Psoas muscle (tissue), 7 donors: ENCODE measurements at regions not wholly inside any gene's neighbourhood (a gene's known extent, or its start where the extent isn't known, plus 50 kb on each side); places are given as distances from the start of the nearest gene placed in this dataset.
"Not testable (repeated sequence)": the region's sequence is repeated elsewhere in the genome, so short reads cannot be mapped to it uniquely, and the experiment has no call there.

Experiments used
- ATAC-seq, 4 donors: fragments of 200-7000 bp; cut with Tn5 transposase; one replicate each; pipeline ENCODE4 v1.9.1; 2020; ENCODE audit warnings: moderate library complexity in 3 of 4, mild to moderate bottlenecking in 2 of 4
- DNase-seq, 2 donors: peaks; one replicate each; pipeline ENCODE4 v3.0.0-alpha.2; 2020
- H3K27ac ChIP-seq: fragments of 200-600 bp; one replicate; pipeline ENCODE4 v1.8.0; 2022
- H3K27me3 ChIP-seq, 3 donors: fragments of 200-600 bp in 1 of 3; one replicate each; pipeline versions ENCODE4 v1.6.1 to v1.8.0; 2013 to 2022; ENCODE audit warnings: low read length in 2 of 3, mild to moderate bottlenecking in 2 of 3, moderate library complexity in 1 of 3; ENCODE audit not compliant: insufficient read depth in 3 of 3
- H3K36me3 ChIP-seq, 2 donors: fragments of 200-600 bp in 1 of 2; one replicate each; pipeline versions ENCODE4 v1.6.1 to v1.8.0; 2013 to 2022; ENCODE audit warnings: low read depth in 1 of 2, mild to moderate bottlenecking in 1 of 2, moderate library complexity in 1 of 2; ENCODE audit not compliant: insufficient read depth in 1 of 2
- H3K4me1 ChIP-seq: fragments of 200-600 bp; one replicate; pipeline ENCODE4 v1.8.0; 2022
- H3K4me3 ChIP-seq: fragments of 200-600 bp; one replicate; pipeline ENCODE4 v1.8.0; 2022; ENCODE audit warnings: mild to moderate bottlenecking
- H3K9me3 ChIP-seq: fragments of 200-600 bp; one replicate; pipeline ENCODE4 v1.8.0; 2022
- WGBS, 3 donors: extraction: QIAGEN DNeasy Blood & Tissue Kit; methylation state at CpG; one replicate each; pipeline versions ENCODE4 v1.1.6 to v1.1.7; 2013; 5-methylcytosine and 5-hydroxymethylcytosine counted together
- intact Hi-C, 2 donors: fragments of 100-400 bp; cut with DNase I; formaldehyde crosslinking; loops; one replicate each; pipeline versions ENCODE4 v1.11.0 to v1.14.2; 2022
- TF ChIP-seq, protein P1 (sequence below): fragments of 200-600 bp; IDR thresholded peaks from one replicate; pipeline ENCODE4 v1.8.0; 2022; ENCODE audit warnings: antibody characterized with exemption
- donor health status: healthy with polysubstance abuse.
- donor health status: DM: no; HTN: no; CAD: no; lungs with moderate emphysema.
- donor health status: Bipolar disorder and iron deficiency.
- donor health status: healthy.
- donor health status: DM: yes; HTN: yes; CAD: no.
- donor health status: DM: no; HTN: no; CAD: no.
- donor health status: DM: yes; HTN: yes; CAD: no.

DNA sequence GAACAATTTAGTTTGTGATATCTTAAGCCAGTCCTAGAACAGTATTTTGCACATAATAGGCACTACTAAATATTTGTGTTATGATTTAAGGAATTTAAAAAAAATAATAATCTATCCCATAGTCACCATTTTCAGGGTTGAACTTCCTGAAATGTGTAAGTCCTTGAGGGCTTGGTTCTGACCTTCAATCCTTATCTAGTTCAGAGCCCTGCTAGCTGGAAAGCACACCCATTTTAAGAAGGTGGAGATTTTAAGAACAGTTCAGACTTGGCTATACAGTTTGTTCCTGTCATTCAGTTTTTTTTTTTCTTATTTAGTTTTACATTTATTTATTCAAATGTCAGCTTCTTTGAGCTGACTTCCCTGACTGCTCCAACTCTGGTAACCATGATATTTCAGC lies 183.4 kb upstream of the MAGI2 start:
- ATAC-seq (no peak), DNase-seq (no peak)
- intact Hi-C loops: no loop called here
- Histone ChIP-seq H3K36me3 (no peaks in the 10 kb centered on the region), H3K4me3 (no peak overlapping the region), H3K27ac (no peak overlapping the region), H3K4me1 (no peaks in the 10 kb centered on the region), H3K27me3 (no peaks in the 10 kb centered on the region), H3K9me3 (no peaks in the 10 kb centered on the region)
- TF ChIP-seq, protein P1, sequence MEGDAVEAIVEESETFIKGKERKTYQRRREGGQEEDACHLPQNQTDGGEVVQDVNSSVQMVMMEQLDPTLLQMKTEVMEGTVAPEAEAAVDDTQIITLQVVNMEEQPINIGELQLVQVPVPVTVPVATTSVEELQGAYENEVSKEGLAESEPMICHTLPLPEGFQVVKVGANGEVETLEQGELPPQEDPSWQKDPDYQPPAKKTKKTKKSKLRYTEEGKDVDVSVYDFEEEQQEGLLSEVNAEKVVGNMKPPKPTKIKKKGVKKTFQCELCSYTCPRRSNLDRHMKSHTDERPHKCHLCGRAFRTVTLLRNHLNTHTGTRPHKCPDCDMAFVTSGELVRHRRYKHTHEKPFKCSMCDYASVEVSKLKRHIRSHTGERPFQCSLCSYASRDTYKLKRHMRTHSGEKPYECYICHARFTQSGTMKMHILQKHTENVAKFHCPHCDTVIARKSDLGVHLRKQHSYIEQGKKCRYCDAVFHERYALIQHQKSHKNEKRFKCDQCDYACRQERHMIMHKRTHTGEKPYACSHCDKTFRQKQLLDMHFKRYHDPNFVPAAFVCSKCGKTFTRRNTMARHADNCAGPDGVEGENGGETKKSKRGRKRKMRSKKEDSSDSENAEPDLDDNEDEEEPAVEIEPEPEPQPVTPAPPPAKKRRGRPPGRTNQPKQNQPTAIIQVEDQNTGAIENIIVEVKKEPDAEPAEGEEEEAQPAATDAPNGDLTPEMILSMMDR: no peak

DNA sequence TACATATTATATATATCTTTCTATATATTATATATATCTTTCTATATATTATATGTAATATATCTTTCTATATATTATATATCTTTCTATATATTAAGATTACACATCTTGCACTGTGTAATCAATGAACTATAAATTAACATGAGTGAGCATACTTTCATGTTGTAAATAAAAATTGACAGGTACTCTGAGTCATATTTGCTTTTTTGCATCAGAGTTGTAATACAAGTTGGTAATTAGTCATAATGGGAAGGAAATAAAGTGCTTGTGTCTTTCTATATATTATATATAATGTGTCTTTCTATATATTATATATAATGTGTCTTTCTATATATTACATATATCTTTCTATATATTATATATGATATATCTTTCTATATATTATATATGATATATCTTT lies 172.5 kb upstream of the MAGI2 start:
- ATAC-seq: not testable (repeated sequence)

DNA sequence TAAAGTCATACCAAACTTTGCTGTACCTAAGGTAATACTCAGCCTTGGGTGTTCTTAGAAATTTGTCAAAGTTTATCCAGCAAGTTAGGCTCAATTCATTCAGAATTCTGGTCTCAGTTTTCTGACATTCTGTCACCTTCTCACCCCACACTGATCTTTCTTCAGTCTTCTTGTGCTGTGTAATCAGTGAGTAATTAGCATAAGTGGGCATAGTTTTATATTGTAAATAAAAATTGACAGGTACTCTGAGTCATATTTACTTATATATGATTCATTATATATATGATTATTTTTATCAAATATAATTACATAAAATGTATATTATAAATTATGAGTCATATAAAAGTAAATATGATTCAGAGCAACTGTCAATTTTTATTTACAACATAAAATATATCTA lies 170.9 kb upstream of the MAGI2 start:
- no peaks in the 10 kb centered on the region for H3K36me3 ChIP-seq
- intact Hi-C loops: no loop called here
- H3K27me3 ChIP-seq: no peaks in the 10 kb centered on the region
- TF ChIP-seq, protein P1: no peak
- H3K4me3 ChIP-seq: no peak overlapping the region
- ATAC-seq (no peak), DNase-seq (no peak)
- H3K4me1 ChIP-seq: no peaks in the 10 kb centered on the region
- H3K9me3 ChIP-seq: no peaks in the 10 kb centered on the region
- H3K27ac ChIP-seq: no peak overlapping the region

More for the DNA sequence above, 172.5 kb upstream of the MAGI2 start:
- DNase-seq, H3K4me3 ChIP-seq, H3K27ac ChIP-seq, H3K27me3 ChIP-seq, H3K4me1 ChIP-seq, H3K9me3 ChIP-seq, intact Hi-C loops, H3K36me3 ChIP-seq: not testable (repeated sequence)

DNA sequence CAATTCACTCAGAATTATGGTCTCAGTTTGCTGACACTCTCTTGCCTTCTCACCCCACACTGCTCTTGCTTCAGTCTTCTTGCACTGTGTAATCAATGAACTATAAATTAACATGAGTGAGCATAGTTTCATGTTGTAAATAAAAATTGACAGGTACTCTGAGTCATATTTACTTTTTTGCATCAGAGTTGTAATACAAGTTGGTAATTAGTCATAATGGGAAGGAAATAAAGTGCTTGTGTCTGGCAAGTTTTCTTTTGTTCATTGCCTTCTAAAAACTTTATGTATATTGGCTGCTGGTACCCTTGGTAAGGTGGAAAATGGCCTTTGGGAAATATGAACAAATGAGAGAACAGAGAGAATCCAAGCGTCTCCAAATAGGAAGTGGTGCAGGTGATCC lies 169.3 kb upstream of the MAGI2 start:
- TF ChIP-seq, protein P1: no peak
- WGBS, 3 donors: 56 to 81% (median 68%) methylated on average over 1 of the region's 1 CpG
- Histone ChIP-seq H3K36me3 (no peaks in the 10 kb centered on the region), H3K4me1 (no peaks in the 10 kb centered on the region), H3K27ac (no peak overlapping the region), H3K4me3 (no peak overlapping the region), H3K9me3 (no peaks in the 10 kb centered on the region), H3K27me3 (no peaks in the 10 kb centered on the region)
- ATAC-seq (no peak), DNase-seq (no peak)
- intact Hi-C loops: no loop called here

DNA sequence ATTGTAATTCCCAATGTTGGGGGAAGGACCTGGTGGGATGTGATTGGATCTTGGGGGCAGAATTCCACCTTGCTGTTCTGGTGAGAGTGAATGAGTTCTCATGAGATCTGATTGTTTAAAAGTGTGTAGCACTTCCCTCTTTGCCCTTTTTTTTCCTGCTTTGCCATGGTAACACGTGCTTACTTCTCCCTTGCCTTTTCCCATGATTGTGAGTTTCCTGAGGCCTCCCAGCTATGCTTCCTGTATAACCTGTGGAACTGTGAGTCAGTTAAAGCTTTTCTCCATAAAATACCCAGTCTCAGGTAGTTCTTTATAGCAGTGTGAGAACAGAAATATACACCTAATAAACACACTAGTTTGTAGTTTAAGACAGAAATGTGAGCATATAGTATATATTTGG lies 166.8 kb upstream of the MAGI2 start:
- intact Hi-C loops: no loop called here
- no peak overlapping the region for H3K27ac ChIP-seq
- no peak overlapping the region for H3K4me3 ChIP-seq
- DNase-seq (no peak), ATAC-seq (no peak)
- no peaks in the 10 kb centered on the region for H3K27me3 ChIP-seq
- WGBS, 3 donors: 7 to 13% (median 7%) methylated on average over 1 of the region's 1 CpG
- TF ChIP-seq, protein P1: no peak
- no peaks in the 10 kb centered on the region for H3K36me3 ChIP-seq
- no peaks in the 10 kb centered on the region for H3K9me3 ChIP-seq
- no peaks in the 10 kb centered on the region for H3K4me1 ChIP-seq
